Tibial nerve (tissue), 4 donors: ENCODE measurements at regions not wholly inside any gene's neighbourhood (a gene's known extent, or its start where the extent isn't known, plus 50 kb on each side); places are given as distances from the start of the nearest gene placed in this dataset.

Experiments used
- DNase-seq, 2 donors: peaks; one replicate each; pipeline ENCODE4 v3.0.0-alpha.2; 2019; ENCODE audit warnings: low spot score in 2 of 2
- H3K27ac ChIP-seq, 4 donors: fragments of 200-600 bp; sonication (generic) in 3 of 4; one replicate each; pipeline ENCODE4 v1.5.1; 2017 to 2019; ENCODE audit warnings: mild to moderate bottlenecking in 1 of 4
- H3K27me3 ChIP-seq, 2 donors: fragments of 200-600 bp; sonication (generic) in 1 of 2; one replicate each; pipeline versions ENCODE4 v1.5.1 to v1.6.0; 2017 to 2019
- H3K36me3 ChIP-seq, 3 donors: fragments of 200-600 bp; sonication (generic); one replicate each; pipeline ENCODE4 v1.5.1; 2018 to 2019
- H3K4me1 ChIP-seq, 4 donors: fragments of 200-600 bp; sonication (generic) in 3 of 4; one replicate each; pipeline ENCODE4 v1.5.1; 2017 to 2019
- H3K4me3 ChIP-seq, 4 donors: fragments of 200-600 bp; sonication (generic) in 3 of 4; one replicate each; pipeline ENCODE4 v1.5.1; 2017 to 2019; ENCODE audit warnings: mild to moderate bottlenecking in 1 of 4, moderate library complexity in 1 of 4
- H3K9me3 ChIP-seq, 4 donors: fragments of 200-600 bp; sonication (generic) in 3 of 4; one replicate each; pipeline ENCODE4 v1.5.1; 2017 to 2019
- EP300 ChIP-seq, 2 donors: sonication (generic); formaldehyde crosslinking; IDR thresholded peaks; one replicate each; pipeline ENCODE4 v1.6.1; 2017; ENCODE audit warnings: antibody characterized with exemption in 2 of 2, mild to moderate bottlenecking in 1 of 2
- POLR2A ChIP-seq, 2 donors: fragments of 450-650 bp; IDR thresholded peaks; one replicate each; pipeline ENCODE4 v1.6.1; 2017; ENCODE audit warnings: antibody characterized with exemption in 2 of 2, mild to moderate bottlenecking in 2 of 2, moderate library complexity in 2 of 2
- WGBS, 2 donors: methylation state at CpG; one replicate each; pipeline ENCODE4 v1.1.5; 2018; 5-methylcytosine and 5-hydroxymethylcytosine counted together
- TF ChIP-seq, protein P1 (sequence below), 5 experiments: fragments of 200-600 bp in 3 of 5; fragments of 450-650 bp in 2 of 5; sonication (generic) in 3 of 5; IDR thresholded peaks; one replicate each; pipeline ENCODE4 v1.5.1; 2016 to 2019; ENCODE audit warnings: antibody characterized with exemption in 5 of 5, mild to moderate bottlenecking in 3 of 5, moderate library complexity in 2 of 5

DNA sequence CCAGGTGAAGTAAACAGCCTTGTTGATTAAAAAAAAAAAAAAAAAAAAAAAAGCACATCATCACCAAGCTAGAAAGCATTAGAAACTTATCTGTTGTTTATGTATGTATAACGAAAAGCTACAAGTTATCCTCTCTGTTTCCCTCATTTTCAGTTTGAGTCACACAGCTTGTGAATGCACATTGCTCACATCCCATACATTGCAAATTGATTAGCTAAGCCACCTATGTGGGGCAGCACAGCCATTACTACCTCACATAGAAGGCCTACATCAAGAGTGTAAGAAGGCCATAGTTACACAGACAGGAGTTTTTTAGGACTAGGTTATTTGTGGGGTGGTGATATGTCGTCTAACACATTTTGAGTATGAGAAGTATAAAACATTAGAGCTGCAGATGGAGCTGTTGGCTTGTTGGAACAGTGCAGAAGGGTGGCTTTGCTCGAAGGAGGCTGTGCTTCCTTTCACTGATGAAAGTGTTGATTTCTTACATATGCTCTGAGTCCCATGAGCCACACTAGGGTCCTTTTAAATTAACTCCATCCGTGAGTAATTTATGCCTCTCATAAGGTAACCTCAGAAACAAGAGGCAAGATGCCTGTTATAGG is 431.6 kb downstream of the GABRG1 start:
- H3K4me3 ChIP-seq, result no peak overlapping the region
- TF ChIP-seq POLR2A (IDR thresholded peaks at IDR 0.05) (no peak), EP300 (IDR thresholded peaks at IDR 0.05) (no peak)
- TF ChIP-seq, protein P1, sequence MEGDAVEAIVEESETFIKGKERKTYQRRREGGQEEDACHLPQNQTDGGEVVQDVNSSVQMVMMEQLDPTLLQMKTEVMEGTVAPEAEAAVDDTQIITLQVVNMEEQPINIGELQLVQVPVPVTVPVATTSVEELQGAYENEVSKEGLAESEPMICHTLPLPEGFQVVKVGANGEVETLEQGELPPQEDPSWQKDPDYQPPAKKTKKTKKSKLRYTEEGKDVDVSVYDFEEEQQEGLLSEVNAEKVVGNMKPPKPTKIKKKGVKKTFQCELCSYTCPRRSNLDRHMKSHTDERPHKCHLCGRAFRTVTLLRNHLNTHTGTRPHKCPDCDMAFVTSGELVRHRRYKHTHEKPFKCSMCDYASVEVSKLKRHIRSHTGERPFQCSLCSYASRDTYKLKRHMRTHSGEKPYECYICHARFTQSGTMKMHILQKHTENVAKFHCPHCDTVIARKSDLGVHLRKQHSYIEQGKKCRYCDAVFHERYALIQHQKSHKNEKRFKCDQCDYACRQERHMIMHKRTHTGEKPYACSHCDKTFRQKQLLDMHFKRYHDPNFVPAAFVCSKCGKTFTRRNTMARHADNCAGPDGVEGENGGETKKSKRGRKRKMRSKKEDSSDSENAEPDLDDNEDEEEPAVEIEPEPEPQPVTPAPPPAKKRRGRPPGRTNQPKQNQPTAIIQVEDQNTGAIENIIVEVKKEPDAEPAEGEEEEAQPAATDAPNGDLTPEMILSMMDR (IDR thresholded peaks at IDR 0.05), result no peak
- H3K9me3 ChIP-seq, result no peaks in the 10 kb centered on the region
- no peak overlapping the region for H3K27ac ChIP-seq
- 52 to 64% methylated on average over 4 of the region's 4 CpGs for WGBS, 2 donors
- no peaks in the 10 kb centered on the region for H3K36me3 ChIP-seq
- no peak for DNase-seq
- no peaks in the 10 kb centered on the region for H3K27me3 ChIP-seq
- peaks cover 0 to 8% (median 0%) of the 10 kb centered on the region in 4 donors for H3K4me1 ChIP-seq

DNA sequence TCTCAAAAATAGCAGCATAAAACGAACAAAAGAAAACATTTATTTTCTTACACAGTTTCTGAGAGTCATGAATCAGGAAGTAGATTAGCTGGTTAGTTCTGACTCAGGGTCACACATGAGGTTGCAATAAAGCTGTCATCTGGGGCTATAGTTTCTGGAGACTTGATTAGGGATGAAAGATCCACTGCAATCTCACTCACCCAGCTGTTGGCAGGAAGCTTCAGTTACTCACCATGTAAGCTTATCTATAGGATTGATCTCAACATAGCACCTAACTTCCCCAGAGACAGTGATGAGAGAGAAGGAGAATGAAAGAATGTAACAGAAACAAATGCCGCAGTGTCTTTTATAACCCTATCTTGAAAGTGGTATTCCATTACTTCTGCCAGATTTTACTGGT is 435.5 kb downstream of the GABRG1 start:
- H3K4me3 ChIP-seq, result no peak overlapping the region
- H3K9me3 ChIP-seq, result no peaks in the 10 kb centered on the region
- H3K27me3 ChIP-seq, result no peaks in the 10 kb centered on the region
- no peaks in the 10 kb centered on the region for H3K4me1 ChIP-seq
- no peak for TF ChIP-seq EP300 (IDR thresholded peaks at IDR 0.05)
- TF ChIP-seq POLR2A (IDR thresholded peaks at IDR 0.05), result no peak
- TF ChIP-seq, protein P1 (IDR thresholded peaks at IDR 0.05), result no peak
- WGBS, 2 donors, result 38 to 39% methylated on average over 2 of the region's 2 CpGs
- H3K27ac ChIP-seq, result no peak overlapping the region
- no peak for DNase-seq
- H3K36me3 ChIP-seq, result no peaks in the 10 kb centered on the region

DNA sequence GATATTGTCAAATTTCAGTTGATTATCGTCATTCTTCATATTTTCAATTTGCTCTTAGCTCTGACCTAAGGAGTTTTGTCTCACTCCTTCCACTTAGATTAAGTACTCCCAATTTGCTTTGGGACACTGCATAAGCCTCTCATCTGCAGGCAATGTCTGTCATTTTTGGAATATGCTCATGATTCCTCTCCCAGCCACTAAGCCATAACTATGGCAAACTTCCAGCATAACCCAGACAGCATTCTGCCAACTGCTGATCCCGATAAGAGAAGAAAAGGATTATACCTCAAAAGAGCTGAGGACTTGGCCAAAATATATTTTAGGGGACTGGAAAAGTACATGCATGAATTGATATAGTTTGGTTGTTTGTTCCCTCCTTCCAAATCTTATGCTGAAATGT is 444.4 kb downstream of the GABRG1 start:
- Histone ChIP-seq H3K4me3 (no peak overlapping the region), H3K4me1 (no peaks in the 10 kb centered on the region), H3K27me3 (no peaks in the 10 kb centered on the region), H3K36me3 (no peaks in the 10 kb centered on the region), H3K27ac (no peak overlapping the region), H3K9me3 (no peaks in the 10 kb centered on the region)
- no peak for DNase-seq
- WGBS, 2 donors, result 87% methylated on average over 2 of the region's 2 CpGs
- TF ChIP-seq POLR2A (IDR thresholded peaks at IDR 0.05), result no peak
- TF ChIP-seq EP300 (IDR thresholded peaks at IDR 0.05), result no peak
- TF ChIP-seq, protein P1 (IDR thresholded peaks at IDR 0.05), result no peak

DNA sequence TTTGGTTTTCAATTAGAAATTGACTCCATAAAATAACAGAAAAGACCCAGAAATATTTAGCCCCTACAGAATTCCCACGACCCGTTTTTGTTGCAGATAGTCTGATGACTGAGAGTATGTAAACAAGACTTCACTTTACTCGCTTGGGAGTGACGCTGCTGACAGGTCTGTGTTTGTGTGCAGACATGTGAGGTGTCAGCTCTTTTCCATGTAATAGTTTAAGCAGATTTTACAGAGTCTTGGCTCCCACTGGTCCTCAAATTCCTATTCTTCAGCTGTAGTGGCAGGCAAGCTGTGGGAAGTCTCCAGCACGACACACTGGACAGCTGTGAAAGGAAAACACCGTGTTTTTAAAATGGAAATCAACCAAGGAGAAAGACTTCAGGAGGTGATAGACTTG is 455.7 kb downstream of the GABRG1 start:
- no peak overlapping the region for H3K27ac ChIP-seq
- H3K4me3 ChIP-seq, result no peak overlapping the region
- no peak for DNase-seq
- no peaks in the 10 kb centered on the region for H3K36me3 ChIP-seq
- no peaks in the 10 kb centered on the region for H3K27me3 ChIP-seq
- TF ChIP-seq, protein P1 (IDR thresholded peaks at IDR 0.05), result no peak
- TF ChIP-seq POLR2A (IDR thresholded peaks at IDR 0.05) (no peak), EP300 (IDR thresholded peaks at IDR 0.05) (no peak)
- peaks cover 0 to 7% (median 0%) of the 10 kb centered on the region in 4 donors for H3K4me1 ChIP-seq
- WGBS, 2 donors, result 63 to 72% methylated on average over 6 of the region's 6 CpGs
- no peaks in the 10 kb centered on the region for H3K9me3 ChIP-seq

DNA sequence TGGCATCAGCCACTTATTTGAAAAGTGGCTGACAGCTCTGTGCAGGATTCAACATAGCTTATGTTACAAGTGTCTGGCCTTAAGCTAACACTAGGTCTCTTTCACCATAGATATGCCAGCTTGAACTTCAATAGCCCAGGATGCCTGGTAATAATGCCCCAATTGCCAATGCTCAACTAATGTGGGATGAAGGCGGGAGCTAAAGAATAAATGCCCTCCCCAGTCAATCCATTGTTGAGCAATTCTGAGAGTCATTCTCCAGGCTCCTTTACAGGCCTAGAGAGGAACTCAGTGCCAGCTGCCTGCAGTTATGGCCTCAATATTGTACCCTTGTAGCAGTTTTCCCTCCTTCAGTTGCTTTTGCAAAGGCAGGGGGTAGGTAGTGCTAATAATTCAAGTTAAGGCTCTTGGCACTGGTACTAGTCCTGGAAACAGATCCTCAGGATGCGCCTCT is 460.2 kb downstream of the GABRG1 start:
- Histone ChIP-seq H3K27me3 (no peaks in the 10 kb centered on the region), H3K36me3 (no peaks in the 10 kb centered on the region), H3K9me3 (no peaks in the 10 kb centered on the region), H3K4me1 (peaks cover 0 to 10% (median 0%) of the 10 kb centered on the region in 4 donors), H3K4me3 (no peak overlapping the region), H3K27ac (no peak overlapping the region)
- TF ChIP-seq, protein P1 (IDR thresholded peaks at IDR 0.05), result no peak
- no peak for TF ChIP-seq POLR2A (IDR thresholded peaks at IDR 0.05)
- TF ChIP-seq EP300 (IDR thresholded peaks at IDR 0.05), result no peak
- DNase-seq, result no peak
- WGBS, 2 donors, result 66 to 80% methylated on average over 2 of the region's 2 CpGs
